HCT116 (cell line): ENCODE measurements at regions not wholly inside any gene's neighbourhood (a gene's known extent, or its start where the extent isn't known, plus 50 kb on each side); places are given as distances from the start of the nearest gene placed in this dataset.

Experiments used
- CTCF ChIP-seq, 3 experiments: fragments of 200-600 bp in 1 of 3; sonication (generic) in 1 of 3; IDR thresholded peaks in 2 of 3; conservative IDR thresholded peaks in 1 of 3; 2 replicates each; pipeline ENCODE4 v1.5.1; 2012 to 2017; ENCODE audit warnings: low read depth in 2 of 3, low read length in 2 of 3, antibody characterized with exemption in 1 of 3, borderline replicate concordance in 1 of 3, control low read depth in 1 of 3, mild to moderate bottlenecking in 1 of 3, mixed read lengths in 1 of 3, mixed run types in 1 of 3, moderate library complexity in 1 of 3; ENCODE audit not compliant: insufficient read depth in 1 of 3
- EZH2 ChIP-seq: fragments of 200-600 bp; sonication (generic); IDR thresholded peaks from 2 replicates; pipeline ENCODE4 v1.6.1; 2017; ENCODE audit warnings: antibody characterized with exemption, mixed run types
- EZH2phosphoT487 ChIP-seq: fragments of 200-600 bp; IDR thresholded peaks from 2 replicates; pipeline ENCODE4 v1.6.1; 2018; ENCODE audit warnings: antibody characterized with exemption, borderline replicate concordance
- POLR2AphosphoS5 ChIP-seq: IDR thresholded peaks from 2 replicates; pipeline ENCODE4 v1.6.1; 2011; ENCODE audit warnings: mild to moderate bottlenecking, low read depth, low read length, moderate library complexity
- ZFX ChIP-seq: fragments of 450-650 bp; IDR thresholded peaks from 2 replicates; pipeline ENCODE4 v1.6.1; 2017

- TF ChIP-seq CTCF (IDR thresholded peaks at IDR 0.05 in 2 of 3, conservative IDR thresholded peaks at IDR 0.05 in 1 of 3; ENCODE audit: borderline replicate concordance in 1 of 3, insufficient read depth in 1 of 3, low read depth in 2 of 3, low read length in 2 of 3) (peak; percentile 60 to 75 (median 69); a peak in 5 of 6 replicates), POLR2AphosphoS5 (no peak), EZH2 (no peak), EZH2phosphoT487 (no peak), ZFX (no peak)
These were observed 237.4 kb upstream of the UMPS start for GRCh38 chr3:124492824-124493223.
